PC-3 (cell line): ENCODE measurements at regions not wholly inside any gene's neighbourhood (a gene's known extent, or its start where the extent isn't known, plus 50 kb on each side); places are given as distances from the start of the nearest gene placed in this dataset.
"Not testable (repeated sequence)": the region's sequence is repeated elsewhere in the genome, so short reads cannot be mapped to it uniquely, and the experiment has no call there.

ENCODE experiments used
- ATAC-seq: fragments of 200-7000 bp; cut with Tn5 transposase; 2 replicates; pipeline ENCODE4 v1.9.1; 2020; ENCODE audit warnings: mild to moderate bottlenecking, moderate library complexity
- BruUV-seq: library from RNA; stranded (reverse); fragments of 400-500 nt; replicated peaks from 2 replicates; lab custom pipeline; 2021; lab: Mats Ljungman, UMichigan
- CTCF ChIA-PET: fragments of 300-600 bp; sonication (Branson Sonifier 250); formaldehyde crosslinking; loops from one replicate; lab custom pipeline; 2022; ENCODE audit warnings: antibody characterized with exemption; lab: Charles Lee
- POLR2A ChIA-PET: fragments of 300-600 bp; sonication (Branson Sonifier 250); formaldehyde crosslinking; loops from one replicate; lab custom pipeline; 2022; ENCODE audit warnings: antibody characterized with exemption; ENCODE audit not compliant: unreplicated experiment; lab: Charles Lee
- DNase-seq: peaks from one replicate; pipeline ENCODE4 v3.0.0-alpha.2; 2015
- H2AFZ ChIP-seq: fragments of 300-600 bp; sonication (generic); 2 replicates; pipeline ENCODE4 v1.6.0; 2016; ENCODE audit warnings: antibody characterized with exemption, low read length
- H3F3A ChIP-seq: fragments of 300-600 bp; sonication (generic); one replicate; pipeline ENCODE4 v1.6.0; 2017; ENCODE audit warnings: antibody characterized with exemption, low read length, control low read depth, mild to moderate bottlenecking; ENCODE audit not compliant: unreplicated experiment
- H3K27ac ChIP-seq: fragments of 300-600 bp; sonication (generic); 2 replicates; pipeline ENCODE4 v1.5.1; 2016; ENCODE audit warnings: mild to moderate bottlenecking, low read length
- H3K27me3 ChIP-seq: fragments of 300-600 bp; sonication (generic); 2 replicates; pipeline ENCODE4 v1.6.1; 2016; ENCODE audit warnings: low read length, mixed read lengths
- H3K36me3 ChIP-seq: fragments of 300-600 bp; sonication (generic); 2 replicates; pipeline ENCODE4 v1.6.1; 2016; ENCODE audit warnings: low read depth, mixed run types, low read length, mixed read lengths
- H3K4me1 ChIP-seq: fragments of 300-600 bp; sonication (generic); 2 replicates; pipeline ENCODE4 v1.5.1; 2016; ENCODE audit warnings: low read length; ENCODE audit not compliant: insufficient read depth
- H3K4me2 ChIP-seq: fragments of 300-600 bp; sonication (generic); 2 replicates; pipeline ENCODE4 v1.6.0; 2016; ENCODE audit warnings: low read length
- H3K4me3 ChIP-seq: fragments of 300-600 bp; sonication (generic); 2 replicates; pipeline ENCODE4 v1.5.1; 2016; ENCODE audit warnings: mild to moderate bottlenecking, low read length, mixed read lengths
- H3K79me2 ChIP-seq: fragments of 300-600 bp; sonication (generic); 2 replicates; pipeline ENCODE4 v1.6.1; 2017; ENCODE audit warnings: low read length, mixed read lengths
- H3K9ac ChIP-seq: fragments of 300-600 bp; sonication (generic); 2 replicates; pipeline ENCODE4 v1.6.0; 2016; ENCODE audit warnings: mild to moderate bottlenecking, low read length
- H3K9me2 ChIP-seq: fragments of 300-600 bp; sonication (generic); replicated peaks from 2 replicates; pipeline ENCODE4 v1.6.1; 2016; ENCODE audit warnings: mixed run types, low read length, mixed read lengths
- H3K9me3 ChIP-seq: fragments of 300-600 bp; sonication (generic); 2 replicates; pipeline ENCODE4 v1.6.1; 2016; ENCODE audit warnings: low read length, mixed read lengths
- H4K20me1 ChIP-seq: fragments of 300-600 bp; sonication (generic); 2 replicates; pipeline ENCODE4 v1.6.1; 2016; ENCODE audit warnings: low read length, mixed read lengths
- CTCF ChIP-seq: fragments of 300-600 bp; sonication (generic); conservative IDR thresholded peaks from 2 replicates; pipeline ENCODE4 v1.5.1; 2017; ENCODE audit warnings: antibody characterized with exemption, low read depth, mild to moderate bottlenecking, low read length
- EZH2 ChIP-seq: fragments of 300-600 bp; sonication (generic); IDR thresholded peaks from one replicate; pipeline ENCODE4 v1.6.1; 2017; ENCODE audit warnings: antibody characterized with exemption, mild to moderate bottlenecking, low read length; ENCODE audit not compliant: unreplicated experiment
- EZH2phosphoT487 ChIP-seq: fragments of 300-600 bp; sonication (generic); IDR thresholded peaks from 2 replicates; pipeline ENCODE4 v1.6.1; 2018; ENCODE audit warnings: mild to moderate bottlenecking, antibody characterized with exemption, low read length, borderline replicate concordance
- intact Hi-C: fragments of 100-400 bp; cut with micrococcal nuclease; formaldehyde crosslinking; loops from 2 replicates; pipeline ENCODE4 v1.9.0; 2023

GRCh38 chr9:75201480-75202209 is 113.3 kb downstream of the OSTF1 start:
- Histone ChIP-seq H3K27me3 (peaks cover under 1% of the 10 kb centered on the region; the same call in 1 of the 2 replicates), H3K79me2 (no peaks in the 10 kb centered on the region), H2AFZ (no peak overlapping the region), H3K9me3 (no peaks in the 10 kb centered on the region), H4K20me1 (no peaks in the 10 kb centered on the region), H3K4me3 (no peak overlapping the region), H3K9ac (no peak overlapping the region), H3K36me3 (no peaks in the 10 kb centered on the region), H3K4me1 (no peaks in the 10 kb centered on the region), H3F3A (no peaks in the 10 kb centered on the region), H3K9me2 (no peaks in the 10 kb centered on the region), H3K27ac (no peak overlapping the region), H3K4me2 (no peak overlapping the region)
- DNase-seq, result no peak
- intact Hi-C loops, result loop anchor here (1.0 to 2.0 kb wide), 2 partner anchors 37 to 1101 kb away; no protein-coding TSS in a partner anchor
- POLR2A ChIA-PET, result no interaction called here
- TF ChIP-seq CTCF (no peak), EZH2 (no peak)
- no TSS peak for BruUV-seq
- CTCF ChIA-PET, result interaction anchor here (1.1 kb wide), 1 partner anchor 37 kb away, joined by 3 read pairs; no protein-coding TSS in a partner anchor
- ATAC-seq, result no peak

GRCh38 chr9:75207997-75208396 is 119.7 kb downstream of the OSTF1 start:
- ATAC-seq, DNase-seq, H3F3A ChIP-seq, H3K27ac ChIP-seq, H3K4me2 ChIP-seq, H3K27me3 ChIP-seq, CTCF ChIA-PET, H3K4me3 ChIP-seq, H3K9me2 ChIP-seq, H3K79me2 ChIP-seq, H3K9me3 ChIP-seq, POLR2A ChIA-PET, H3K36me3 ChIP-seq, H3K4me1 ChIP-seq, H4K20me1 ChIP-seq, BruUV-seq, H3K9ac ChIP-seq, H2AFZ ChIP-seq, intact Hi-C loops: not testable (repeated sequence)

- Histone ChIP-seq H3F3A (no peaks in the 10 kb centered on the region), H2AFZ (no peak overlapping the region), H3K9me3 (no peaks in the 10 kb centered on the region), H3K9me2 (no peaks in the 10 kb centered on the region), H3K9ac (no peak overlapping the region), H3K27me3 (0 out of 2 replicates have a peak, but pooled peaks cover 9% of the 10 kb centered on the region), H3K4me2 (no peak overlapping the region), H3K4me3 (no peak overlapping the region), H4K20me1 (no peaks in the 10 kb centered on the region), H3K79me2 (no peaks in the 10 kb centered on the region), H3K27ac (no peak overlapping the region), H3K4me1 (no peaks in the 10 kb centered on the region), H3K36me3 (no peaks in the 10 kb centered on the region)
- intact Hi-C loops, result no loop called here
- POLR2A ChIA-PET, result no interaction called here
- CTCF ChIA-PET, result no interaction called here
- no peak for ATAC-seq
- no peak for DNase-seq
- TF ChIP-seq EZH2 (no peak), EZH2phosphoT487 (no peak), CTCF (no peak)
- no TSS peak for BruUV-seq
Measured at GRCh38 chr9:75210215-75210614, 121.9 kb downstream of the OSTF1 start.
